Lower leg skin (tissue), 3 donors: ENCODE measurements at regions not wholly inside any gene's neighbourhood (a gene's known extent, or its start where the extent isn't known, plus 50 kb on each side); places are given as distances from the start of the nearest gene placed in this dataset.

ENCODE experiments used
- CTCF ChIP-seq, 3 donors: fragments of 450-650 bp; IDR thresholded peaks; one replicate each; pipeline ENCODE4 v1.5.1; 2016; ENCODE audit warnings: antibody characterized with exemption in 3 of 3, mild to moderate bottlenecking in 3 of 3, moderate library complexity in 2 of 3
- POLR2A ChIP-seq, 2 donors: fragments of 450-650 bp; IDR thresholded peaks; one replicate each; pipeline ENCODE4 v1.6.1; 2016 to 2017; ENCODE audit warnings: antibody characterized with exemption in 2 of 2, mild to moderate bottlenecking in 1 of 2, moderate library complexity in 1 of 2

GRCh38 chr13:36599641-36600040 lies 74.2 kb upstream of the SERTM1 start:
- TF ChIP-seq CTCF (IDR thresholded peaks at IDR 0.05), result no peak
- no peak for TF ChIP-seq POLR2A (IDR thresholded peaks at IDR 0.05)
